ENCODE measurements at regions not wholly inside any gene's neighbourhood (a gene's known extent, or its start where the extent isn't known, plus 50 kb on each side); places are given as distances from the start of the nearest gene placed in this dataset.

DNA sequence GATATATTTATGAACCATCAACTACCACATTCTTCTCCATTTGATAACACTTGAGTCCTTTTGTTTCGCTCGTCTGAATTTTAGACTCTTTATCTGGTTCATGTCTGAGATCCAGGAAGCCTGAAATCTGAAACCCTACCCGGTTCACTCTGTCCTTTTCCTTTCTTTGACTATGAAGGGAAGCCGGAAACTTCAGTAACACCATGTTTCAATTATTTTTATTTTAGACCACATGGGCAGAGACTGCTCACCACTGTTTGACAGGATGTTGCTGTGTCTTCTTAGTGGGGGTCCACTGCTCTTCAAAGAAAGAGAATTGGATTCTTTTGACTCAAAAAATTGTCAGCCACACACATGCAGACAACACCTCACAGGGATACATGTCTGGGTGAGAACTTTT is 331.9 kb upstream of the FLRT2 start:
- no peak for TF ChIP-seq EZH2 (IDR thresholded peaks at IDR 0.05; ENCODE audit: low read depth, unreplicated experiment)
- TF ChIP-seq, protein P1, sequence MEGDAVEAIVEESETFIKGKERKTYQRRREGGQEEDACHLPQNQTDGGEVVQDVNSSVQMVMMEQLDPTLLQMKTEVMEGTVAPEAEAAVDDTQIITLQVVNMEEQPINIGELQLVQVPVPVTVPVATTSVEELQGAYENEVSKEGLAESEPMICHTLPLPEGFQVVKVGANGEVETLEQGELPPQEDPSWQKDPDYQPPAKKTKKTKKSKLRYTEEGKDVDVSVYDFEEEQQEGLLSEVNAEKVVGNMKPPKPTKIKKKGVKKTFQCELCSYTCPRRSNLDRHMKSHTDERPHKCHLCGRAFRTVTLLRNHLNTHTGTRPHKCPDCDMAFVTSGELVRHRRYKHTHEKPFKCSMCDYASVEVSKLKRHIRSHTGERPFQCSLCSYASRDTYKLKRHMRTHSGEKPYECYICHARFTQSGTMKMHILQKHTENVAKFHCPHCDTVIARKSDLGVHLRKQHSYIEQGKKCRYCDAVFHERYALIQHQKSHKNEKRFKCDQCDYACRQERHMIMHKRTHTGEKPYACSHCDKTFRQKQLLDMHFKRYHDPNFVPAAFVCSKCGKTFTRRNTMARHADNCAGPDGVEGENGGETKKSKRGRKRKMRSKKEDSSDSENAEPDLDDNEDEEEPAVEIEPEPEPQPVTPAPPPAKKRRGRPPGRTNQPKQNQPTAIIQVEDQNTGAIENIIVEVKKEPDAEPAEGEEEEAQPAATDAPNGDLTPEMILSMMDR (conservative IDR thresholded peaks at IDR 0.05; ENCODE audit: low read depth in 2 of 2), result no peak
- TF ChIP-seq, protein P2, sequence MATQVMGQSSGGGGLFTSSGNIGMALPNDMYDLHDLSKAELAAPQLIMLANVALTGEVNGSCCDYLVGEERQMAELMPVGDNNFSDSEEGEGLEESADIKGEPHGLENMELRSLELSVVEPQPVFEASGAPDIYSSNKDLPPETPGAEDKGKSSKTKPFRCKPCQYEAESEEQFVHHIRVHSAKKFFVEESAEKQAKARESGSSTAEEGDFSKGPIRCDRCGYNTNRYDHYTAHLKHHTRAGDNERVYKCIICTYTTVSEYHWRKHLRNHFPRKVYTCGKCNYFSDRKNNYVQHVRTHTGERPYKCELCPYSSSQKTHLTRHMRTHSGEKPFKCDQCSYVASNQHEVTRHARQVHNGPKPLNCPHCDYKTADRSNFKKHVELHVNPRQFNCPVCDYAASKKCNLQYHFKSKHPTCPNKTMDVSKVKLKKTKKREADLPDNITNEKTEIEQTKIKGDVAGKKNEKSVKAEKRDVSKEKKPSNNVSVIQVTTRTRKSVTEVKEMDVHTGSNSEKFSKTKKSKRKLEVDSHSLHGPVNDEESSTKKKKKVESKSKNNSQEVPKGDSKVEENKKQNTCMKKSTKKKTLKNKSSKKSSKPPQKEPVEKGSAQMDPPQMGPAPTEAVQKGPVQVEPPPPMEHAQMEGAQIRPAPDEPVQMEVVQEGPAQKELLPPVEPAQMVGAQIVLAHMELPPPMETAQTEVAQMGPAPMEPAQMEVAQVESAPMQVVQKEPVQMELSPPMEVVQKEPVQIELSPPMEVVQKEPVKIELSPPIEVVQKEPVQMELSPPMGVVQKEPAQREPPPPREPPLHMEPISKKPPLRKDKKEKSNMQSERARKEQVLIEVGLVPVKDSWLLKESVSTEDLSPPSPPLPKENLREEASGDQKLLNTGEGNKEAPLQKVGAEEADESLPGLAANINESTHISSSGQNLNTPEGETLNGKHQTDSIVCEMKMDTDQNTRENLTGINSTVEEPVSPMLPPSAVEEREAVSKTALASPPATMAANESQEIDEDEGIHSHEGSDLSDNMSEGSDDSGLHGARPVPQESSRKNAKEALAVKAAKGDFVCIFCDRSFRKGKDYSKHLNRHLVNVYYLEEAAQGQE (IDR thresholded peaks at IDR 0.05; ENCODE audit: unreplicated experiment), result no peak
- TF ChIP-seq POLR2AphosphoS5 (IDR thresholded peaks at IDR 0.05; ENCODE audit: low read depth), result no peak
- no peak for TF ChIP-seq EZH2phosphoT487 (IDR thresholded peaks at IDR 0.05; ENCODE audit: unreplicated experiment)
- no peak for TF ChIP-seq NANOG (IDR thresholded peaks at IDR 0.05; ENCODE audit: borderline replicate concordance)
- no peak for TF ChIP-seq STAT1 (IDR thresholded peaks at IDR 0.05; ENCODE audit: unreplicated experiment)

Data from GM23338 (cell line).